Tibial nerve (tissue), 4 donors: ENCODE measurements at regions not wholly inside any gene's neighbourhood (a gene's known extent, or its start where the extent isn't known, plus 50 kb on each side); places are given as distances from the start of the nearest gene placed in this dataset.

Experiments
- CTCF ChIP-seq, 5 experiments: fragments of 200-600 bp in 3 of 5; fragments of 450-650 bp in 2 of 5; sonication (generic) in 3 of 5; IDR thresholded peaks; one replicate each; pipeline ENCODE4 v1.5.1; 2016 to 2019; ENCODE audit warnings: antibody characterized with exemption in 5 of 5, mild to moderate bottlenecking in 3 of 5, moderate library complexity in 2 of 5
- EP300 ChIP-seq, 2 donors: sonication (generic); formaldehyde crosslinking; IDR thresholded peaks; one replicate each; pipeline ENCODE4 v1.6.1; 2017; ENCODE audit warnings: antibody characterized with exemption in 2 of 2, mild to moderate bottlenecking in 1 of 2
- POLR2A ChIP-seq, 2 donors: fragments of 450-650 bp; IDR thresholded peaks; one replicate each; pipeline ENCODE4 v1.6.1; 2017; ENCODE audit warnings: antibody characterized with exemption in 2 of 2, mild to moderate bottlenecking in 2 of 2, moderate library complexity in 2 of 2

GRCh38 chr16:22631264-22631663 lies 120.6 kb downstream of the NPIPB5 start:
- TF ChIP-seq CTCF (IDR thresholded peaks at IDR 0.05), result no peak
- no peak for TF ChIP-seq POLR2A (IDR thresholded peaks at IDR 0.05)
- no peak for TF ChIP-seq EP300 (IDR thresholded peaks at IDR 0.05)
